ENCODE measurements at regions not wholly inside any gene's neighbourhood (a gene's known extent, or its start where the extent isn't known, plus 50 kb on each side); places are given as distances from the start of the nearest gene placed in this dataset.

GRCh38 chr12:46457958-46458357 is 85.4 kb upstream of the SLC38A2 start:
- no peak for DNase-seq (ENCODE audit: low spot score)
- Histone ChIP-seq H3K4me3 (no peak overlapping the region), H3K27ac (no peak overlapping the region), H3K4me1 (ENCODE audit: control insufficient read depth in 1 of 2, low read depth in 2 of 2) (peaks cover 24 to 46% of the 10 kb centered on the region in 2 donors), H3K9me3 (no peaks in the 10 kb centered on the region), H3K36me3 (no peaks in the 10 kb centered on the region), H3K27me3 (replicated peaks; ENCODE audit: insufficient read depth) (no peaks in the 10 kb centered on the region)
- no peak for TF ChIP-seq CTCF (IDR thresholded peaks at IDR 0.05)
- ATAC-seq (ENCODE audit: insufficient number of reproducible peaks, low FRiP score, low read depth), result no peak

DNA sequence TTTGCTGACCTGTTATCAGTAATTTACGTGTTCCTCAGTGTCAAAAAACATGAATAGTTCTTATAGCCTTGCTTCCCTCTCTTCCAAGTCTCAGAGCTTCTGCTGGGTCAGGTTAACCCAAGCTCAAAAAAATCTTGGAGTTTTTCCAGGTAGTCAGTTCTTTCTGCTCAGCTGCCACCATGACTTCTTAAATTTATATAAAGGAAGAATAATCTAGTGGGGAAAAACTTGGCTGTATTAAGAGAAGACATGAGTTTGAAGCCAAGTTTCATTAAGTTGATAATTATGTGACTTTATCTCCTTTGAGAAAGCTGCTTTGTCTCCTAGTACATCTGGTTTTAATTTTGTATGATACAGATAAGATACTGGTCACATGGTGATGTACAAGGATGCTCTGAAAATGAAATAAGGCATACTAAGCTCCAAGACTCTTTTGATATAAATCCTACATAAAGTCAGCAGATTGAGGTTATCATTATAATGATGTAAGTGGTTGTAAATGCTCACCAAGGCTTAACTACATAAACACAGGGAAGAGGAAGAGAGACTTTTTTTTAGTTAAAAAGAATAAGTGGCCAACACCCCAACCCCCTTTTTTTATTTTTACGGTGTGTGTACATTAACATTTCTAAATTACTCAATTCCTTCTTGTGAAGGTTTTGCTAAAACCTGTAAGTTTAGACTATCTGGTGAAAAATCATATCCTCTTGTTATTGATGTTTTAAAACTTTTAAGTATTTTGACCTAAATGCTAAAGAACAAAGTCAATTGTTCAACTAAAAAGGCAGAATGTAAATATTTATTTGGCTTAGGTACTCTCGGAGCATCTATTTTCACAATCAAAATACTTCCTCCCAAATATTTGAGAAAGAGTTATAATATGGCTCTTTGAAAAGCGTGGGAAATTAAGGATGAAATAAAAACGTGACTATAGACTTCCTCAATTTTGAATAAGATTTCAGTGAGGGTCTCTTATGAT is 84.1 kb upstream of the SLC38A2 start:
- Histone ChIP-seq H3K9me3 (no peaks in the 10 kb centered on the region), H3K27ac (no peak overlapping the region), H3K4me1 (ENCODE audit: control insufficient read depth in 1 of 2, low read depth in 2 of 2) (peaks cover 18 to 33% of the 10 kb centered on the region in 2 donors), H3K27me3 (replicated peaks; ENCODE audit: insufficient read depth) (no peaks in the 10 kb centered on the region), H3K36me3 (no peaks in the 10 kb centered on the region), H3K4me3 (no peak overlapping the region)
- TF ChIP-seq CTCF (IDR thresholded peaks at IDR 0.05), result no peak
- ATAC-seq (ENCODE audit: insufficient number of reproducible peaks, low FRiP score, low read depth) (no peak), DNase-seq (ENCODE audit: low spot score) (no peak)

DNA sequence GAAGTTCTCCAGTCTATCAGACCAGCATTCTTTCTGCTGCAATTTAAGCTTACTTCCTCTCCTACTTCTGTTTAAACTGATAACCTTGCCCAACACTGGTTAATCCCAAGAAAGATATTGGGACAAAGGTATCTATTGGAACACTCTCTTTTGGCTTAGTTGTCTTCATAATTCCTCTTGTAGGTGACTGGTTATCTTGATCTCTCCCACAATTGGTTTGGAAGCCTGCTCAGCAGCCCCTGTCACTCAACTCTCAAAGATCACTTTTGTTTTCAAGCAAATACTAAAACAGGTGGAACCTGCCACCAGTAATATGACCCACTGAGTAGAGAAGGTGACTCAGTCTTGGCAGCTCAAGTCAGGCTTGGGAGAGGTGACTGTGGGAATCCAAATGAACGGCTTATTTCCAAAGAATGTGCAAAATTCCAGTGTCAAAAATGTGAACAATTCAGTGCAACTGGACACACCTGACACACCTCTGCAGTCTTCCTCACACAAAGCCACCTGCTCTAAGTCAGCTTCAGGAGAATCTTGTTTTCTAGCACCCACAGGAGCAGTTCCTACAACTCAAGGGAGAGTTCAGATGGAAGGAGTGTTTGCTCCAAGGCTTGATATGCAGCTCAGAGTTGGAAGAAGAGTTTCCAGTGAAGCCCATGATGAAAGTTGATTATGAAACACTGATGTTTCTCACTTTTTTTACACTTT is 83.2 kb upstream of the SLC38A2 start:
- no peaks in the 10 kb centered on the region for H3K9me3 ChIP-seq
- DNase-seq (ENCODE audit: low spot score), result no peak
- H3K27ac ChIP-seq, result no peak overlapping the region
- no peaks in the 10 kb centered on the region for H3K36me3 ChIP-seq
- TF ChIP-seq CTCF (IDR thresholded peaks at IDR 0.05), result no peak
- no peaks in the 10 kb centered on the region for H3K27me3 ChIP-seq (replicated peaks; ENCODE audit: insufficient read depth)
- no peak overlapping the region for H3K4me3 ChIP-seq
- peaks cover 17 to 29% of the 10 kb centered on the region in 2 donors for H3K4me1 ChIP-seq (ENCODE audit: control insufficient read depth in 1 of 2, low read depth in 2 of 2)
- ATAC-seq (ENCODE audit: insufficient number of reproducible peaks, low FRiP score, low read depth), result no peak

- H3K27me3 ChIP-seq (replicated peaks; ENCODE audit: insufficient read depth), result no peaks in the 10 kb centered on the region
- no peak for DNase-seq (ENCODE audit: low spot score)
- ATAC-seq (ENCODE audit: insufficient number of reproducible peaks, low FRiP score, low read depth), result no peak
- TF ChIP-seq CTCF (IDR thresholded peaks at IDR 0.05), result no peak
- no peak overlapping the region for H3K4me3 ChIP-seq
- H3K27ac ChIP-seq, result no peak overlapping the region
- no peaks in the 10 kb centered on the region for H3K36me3 ChIP-seq
- H3K9me3 ChIP-seq, result no peaks in the 10 kb centered on the region
- peaks cover 21 to 29% of the 10 kb centered on the region in 2 donors for H3K4me1 ChIP-seq (ENCODE audit: control insufficient read depth in 1 of 2, low read depth in 2 of 2)
These were observed 82.4 kb upstream of the SLC38A2 start for GRCh38 chr12:46454981-46455380.

- H3K9me3 ChIP-seq, result no peaks in the 10 kb centered on the region
- no peak overlapping the region for H3K4me3 ChIP-seq
- H3K27me3 ChIP-seq (replicated peaks; ENCODE audit: insufficient read depth), result no peaks in the 10 kb centered on the region
- no peak for ATAC-seq (ENCODE audit: insufficient number of reproducible peaks, low FRiP score, low read depth)
- DNase-seq (ENCODE audit: low spot score), result no peak
- no peak overlapping the region for H3K27ac ChIP-seq
- no peak for TF ChIP-seq CTCF (IDR thresholded peaks at IDR 0.05)
- no peaks in the 10 kb centered on the region for H3K36me3 ChIP-seq
- H3K4me1 ChIP-seq (ENCODE audit: control insufficient read depth in 1 of 2, low read depth in 2 of 2), result peaks cover 10 to 21% of the 10 kb centered on the region in 2 donors
These were observed 80.9 kb upstream of the SLC38A2 start for GRCh38 chr12:46453428-46453827.
